OCI-LY1 (cell line): ENCODE measurements at regions not wholly inside any gene's neighbourhood (a gene's known extent, or its start where the extent isn't known, plus 50 kb on each side); places are given as distances from the start of the nearest gene placed in this dataset.

Source experiments
- H2AFZ ChIP-seq: fragments of 200-600 bp; sonication (generic), shearing (Covaris generic); 2 replicates; pipeline ENCODE4 v1.6.0; 2014; ENCODE audit warnings: antibody characterized with exemption, mild to moderate bottlenecking, low read length
- H3F3A ChIP-seq: fragments of 200-600 bp; sonication (generic), shearing (Covaris generic); 2 replicates; pipeline ENCODE4 v1.6.0; 2014; ENCODE audit warnings: mild to moderate bottlenecking, antibody characterized with exemption, low read length, moderate library complexity; ENCODE audit not compliant: insufficient read depth
- H3K27ac ChIP-seq: fragments of 200-600 bp; sonication (generic); 2 replicates; pipeline ENCODE4 v1.5.1; 2014; ENCODE audit warnings: low read length, mixed run types, mild to moderate bottlenecking, low read depth; ENCODE audit not compliant: poor library complexity, severe bottlenecking
- H3K27me3 ChIP-seq: fragments of 200-600 bp; sonication (generic); 2 replicates; pipeline ENCODE4 v1.6.0; 2014; ENCODE audit warnings: antibody characterized with exemption, mild to moderate bottlenecking, low read length, moderate library complexity; ENCODE audit not compliant: insufficient read depth
- H3K36me3 ChIP-seq: fragments of 200-600 bp; sonication (generic); 2 replicates; pipeline ENCODE4 v1.6.1; 2014; ENCODE audit warnings: mild to moderate bottlenecking, antibody characterized with exemption, low read length, moderate library complexity, mixed read lengths; ENCODE audit not compliant: insufficient read depth
- H3K4me1 ChIP-seq: fragments of 200-600 bp; sonication (generic); 2 replicates; pipeline ENCODE4 v1.5.1; 2014; ENCODE audit warnings: mild to moderate bottlenecking, low read length, moderate library complexity; ENCODE audit not compliant: insufficient read depth, severe bottlenecking
- H3K4me2 ChIP-seq: fragments of 200-600 bp; sonication (generic), shearing (Covaris generic); 2 replicates; pipeline ENCODE4 v1.6.1; 2014; ENCODE audit warnings: low read length
- H3K4me3 ChIP-seq: fragments of 200-600 bp; sonication (generic); 2 replicates; pipeline ENCODE4 v1.5.1; 2014; ENCODE audit warnings: low read length, low read depth, mild to moderate bottlenecking, mixed read lengths; ENCODE audit not compliant: poor library complexity, severe bottlenecking
- H3K79me2 ChIP-seq: fragments of 200-600 bp; shearing (Covaris generic); 2 replicates; pipeline ENCODE4 v1.6.1; 2016; ENCODE audit warnings: mixed run types, low read length, mixed read lengths; ENCODE audit not compliant: insufficient read depth
- H3K9ac ChIP-seq: fragments of 200-600 bp; sonication (generic), shearing (Covaris generic); 2 replicates; pipeline ENCODE4 v1.6.1; 2014; ENCODE audit warnings: mild to moderate bottlenecking, low read length, mixed read lengths
- H3K9me2 ChIP-seq: fragments of 200-600 bp; sonication (generic), shearing (Covaris generic); 2 replicates; pipeline ENCODE4 v1.6.1; 2014; ENCODE audit warnings: low read depth, mild to moderate bottlenecking, low read length, mixed read lengths
- H3K9me3 ChIP-seq: fragments of 200-600 bp; shearing (Covaris generic); 2 replicates; pipeline ENCODE4 v1.6.1; 2014; ENCODE audit warnings: low read length, mixed read lengths
- H4K20me1 ChIP-seq: fragments of 200-600 bp; sonication (generic), shearing (Covaris generic); 2 replicates; pipeline ENCODE4 v1.6.0; 2016; ENCODE audit warnings: mild to moderate bottlenecking, low read length; ENCODE audit not compliant: insufficient read depth
- CTCF ChIP-seq: fragments of 200-600 bp; sonication (generic), shearing (Covaris generic); IDR thresholded peaks from 2 replicates; pipeline ENCODE4 v1.5.1; 2017; ENCODE audit warnings: mild to moderate bottlenecking, antibody characterized with exemption, low read length, moderate library complexity, mixed read lengths
- EZH2 ChIP-seq: fragments of 200-600 bp; sonication (generic), shearing (Covaris generic); IDR thresholded peaks from 2 replicates; pipeline ENCODE4 v1.8.0; 2017; ENCODE audit warnings: borderline replicate concordance, mixed run types, mild to moderate bottlenecking, antibody characterized with exemption, low read length, moderate library complexity, mixed read lengths

GRCh38 chr14:66426451-66426850 lies 59.7 kb upstream of the CCDC196 start:
- H3K4me1 ChIP-seq, result no peaks in the 10 kb centered on the region
- TF ChIP-seq EZH2 (no peak), CTCF (no peak)
- H3K9me2 ChIP-seq, result no peaks in the 10 kb centered on the region
- H3K9me3 ChIP-seq, result no peaks in the 10 kb centered on the region
- H3K36me3 ChIP-seq, result no peaks in the 10 kb centered on the region
- H3K9ac ChIP-seq, result no peak overlapping the region
- no peak overlapping the region for H3K4me2 ChIP-seq
- no peaks in the 10 kb centered on the region for H3F3A ChIP-seq
- no peak overlapping the region for H2AFZ ChIP-seq
- no peak overlapping the region for H3K27ac ChIP-seq
- H3K27me3 ChIP-seq, result no peaks in the 10 kb centered on the region
- no peaks in the 10 kb centered on the region for H3K79me2 ChIP-seq
- H4K20me1 ChIP-seq, result no peaks in the 10 kb centered on the region
- H3K4me3 ChIP-seq, result no peak overlapping the region

- no peak for TF ChIP-seq EZH2
- TF ChIP-seq CTCF, result no peak
These were observed 53.8 kb upstream of the CCDC196 start for GRCh38 chr14:66432334-66432733.

GRCh38 chr14:66434464-66434863 lies 51.7 kb upstream of the CCDC196 start:
- H3K4me2 ChIP-seq, result no peak overlapping the region
- H2AFZ ChIP-seq, result no peak overlapping the region
- no peaks in the 10 kb centered on the region for H4K20me1 ChIP-seq
- H3K9me2 ChIP-seq, result no peaks in the 10 kb centered on the region
- no peak overlapping the region for H3K4me3 ChIP-seq
- no peak overlapping the region for H3K9ac ChIP-seq
- H3K4me1 ChIP-seq, result no peaks in the 10 kb centered on the region
- H3F3A ChIP-seq, result no peaks in the 10 kb centered on the region
- H3K36me3 ChIP-seq, result no peaks in the 10 kb centered on the region
- H3K27me3 ChIP-seq, result no peaks in the 10 kb centered on the region
- TF ChIP-seq EZH2 (no peak), CTCF (no peak)
- H3K27ac ChIP-seq, result no peak overlapping the region
- H3K79me2 ChIP-seq, result no peaks in the 10 kb centered on the region
- peaks cover under 1% of the 10 kb centered on the region; the same call in 1 of the 2 replicates for H3K9me3 ChIP-seq

More at GRCh38 chr14:66432334-66432733, 53.8 kb upstream of the CCDC196 start:
- H3K4me2 ChIP-seq, result no peak overlapping the region
- no peak overlapping the region for H3K27ac ChIP-seq
- H3K4me1 ChIP-seq, result no peaks in the 10 kb centered on the region
- no peaks in the 10 kb centered on the region for H3K9me3 ChIP-seq
- no peaks in the 10 kb centered on the region for H3K36me3 ChIP-seq
- no peak overlapping the region for H3K9ac ChIP-seq
- H2AFZ ChIP-seq, result no peak overlapping the region
- H4K20me1 ChIP-seq, result no peaks in the 10 kb centered on the region
- no peaks in the 10 kb centered on the region for H3K27me3 ChIP-seq
- H3K9me2 ChIP-seq, result no peaks in the 10 kb centered on the region
- H3K79me2 ChIP-seq, result no peaks in the 10 kb centered on the region
- no peak overlapping the region for H3K4me3 ChIP-seq
- H3F3A ChIP-seq, result no peaks in the 10 kb centered on the region
